Neural cell (in vitro differentiated cells): ENCODE measurements at regions not wholly inside any gene's neighbourhood (a gene's known extent, or its start where the extent isn't known, plus 50 kb on each side); places are given as distances from the start of the nearest gene placed in this dataset.

Source experiments
- H2AFZ ChIP-seq: fragments of 200-600, 300-800 bp; sonication (generic), shearing (Covaris generic); 2 replicates; pipeline ENCODE4 v1.6.0; 2014; ENCODE audit warnings: low read depth, mild to moderate bottlenecking, antibody characterized with exemption, low read length, moderate library complexity
- H3F3A ChIP-seq: fragments of 200-600 bp; shearing (Covaris generic); 2 replicates; pipeline ENCODE4 v1.6.1; 2016; ENCODE audit warnings: mild to moderate bottlenecking, moderate library complexity, mixed read lengths, antibody characterized with exemption, low read length; ENCODE audit not compliant: insufficient read depth, poor library complexity, severe bottlenecking
- H3K27ac ChIP-seq: fragments of 200-600, 300-800 bp; sonication (generic), shearing (Covaris generic); 2 replicates; pipeline ENCODE4 v1.5.1; 2014; ENCODE audit warnings: mild to moderate bottlenecking, low read length, moderate library complexity
- H3K27me3 ChIP-seq: fragments of 300-800, 200-600 bp; sonication (generic), shearing (Covaris generic); 2 replicates; pipeline ENCODE4 v1.6.0; 2014; ENCODE audit warnings: mild to moderate bottlenecking, low read depth, low read length, moderate library complexity; ENCODE audit not compliant: insufficient read depth
- H3K36me3 ChIP-seq: fragments of 300-800, 200-600 bp; sonication (generic), shearing (Covaris generic); 2 replicates; pipeline ENCODE4 v1.5.1; 2014; ENCODE audit warnings: mild to moderate bottlenecking, antibody characterized with exemption, low read length, moderate library complexity; ENCODE audit not compliant: insufficient read depth
- H3K4me2 ChIP-seq: fragments of 300-800, 200-600 bp; sonication (generic), shearing (Covaris generic); 2 replicates; pipeline ENCODE4 v1.6.0; 2014; ENCODE audit warnings: mild to moderate bottlenecking, low read length
- H3K4me3 ChIP-seq: fragments of 300-800, 200-600 bp; sonication (generic), shearing (Covaris generic); 2 replicates; pipeline ENCODE4 v1.5.1; 2014; ENCODE audit warnings: mild to moderate bottlenecking, low read length, moderate library complexity
- H3K79me2 ChIP-seq: fragments of 200-600 bp; shearing (Covaris generic); replicated peaks from 2 replicates; pipeline ENCODE4 v1.6.0; 2014; ENCODE audit warnings: mild to moderate bottlenecking, low read length, moderate library complexity; ENCODE audit not compliant: insufficient read depth
- H3K9ac ChIP-seq: fragments of 300-800, 200-600 bp; sonication (generic), shearing (Covaris generic); 2 replicates; pipeline ENCODE4 v1.6.1; 2016; ENCODE audit warnings: mild to moderate bottlenecking, low read length, mixed read lengths
- H3K9me2 ChIP-seq: fragments of 200-600 bp; shearing (Covaris generic); 2 replicates; pipeline ENCODE4 v1.6.1; 2016; ENCODE audit warnings: mild to moderate bottlenecking, low read length, mixed read lengths; ENCODE audit not compliant: insufficient read depth
- H3K9me3 ChIP-seq: fragments of 200-600, 300-800 bp; sonication (generic), shearing (Covaris generic); 2 replicates; pipeline ENCODE4 v1.6.1; 2016; ENCODE audit warnings: mild to moderate bottlenecking, mixed run types, low read length, moderate library complexity, mixed read lengths
- H4K20me1 ChIP-seq: fragments of 200-600 bp; shearing (Covaris generic); 2 replicates; pipeline ENCODE4 v1.6.1; 2016; ENCODE audit warnings: mild to moderate bottlenecking, mixed run types; ENCODE audit not compliant: insufficient read depth
- CTCF ChIP-seq: fragments of 450-650 bp; IDR thresholded peaks from 2 replicates; pipeline ENCODE4 v1.5.1; 2014; ENCODE audit warnings: antibody characterized with exemption, mild to moderate bottlenecking, moderate library complexity; ENCODE audit not compliant: poor library complexity, severe bottlenecking
- EP300 ChIP-seq: fragments of 450-650 bp; conservative IDR thresholded peaks from 2 replicates; pipeline ENCODE4 v1.6.1; 2014; ENCODE audit warnings: antibody characterized with exemption, mild to moderate bottlenecking, moderate library complexity; ENCODE audit not compliant: poor library complexity, severe bottlenecking
- EZH2 ChIP-seq: fragments of 200-600, 300-800 bp; shearing (Covaris generic), sonication (generic); IDR thresholded peaks from 2 replicates; pipeline ENCODE4 v1.6.1; 2014; ENCODE audit warnings: antibody characterized with exemption, low read length, borderline replicate concordance, mild to moderate bottlenecking; ENCODE audit not compliant: insufficient read depth, poor library complexity, severe bottlenecking
- MXI1 ChIP-seq: fragments of 450-650 bp; conservative IDR thresholded peaks from 2 replicates; pipeline ENCODE4 v1.6.1; 2014; ENCODE audit warnings: antibody characterized with exemption, mild to moderate bottlenecking; ENCODE audit not compliant: poor library complexity, severe bottlenecking
- POLR2AphosphoS5 ChIP-seq: IDR thresholded peaks from 2 replicates; pipeline ENCODE4 v1.6.1; 2012
- RAD21 ChIP-seq: fragments of 450-650 bp; conservative IDR thresholded peaks from 2 replicates; pipeline ENCODE4 v1.6.1; 2014; ENCODE audit warnings: antibody characterized with exemption, mild to moderate bottlenecking, moderate library complexity
- REST ChIP-seq: IDR thresholded peaks from 2 replicates; pipeline ENCODE4 v1.6.1; 2012; ENCODE audit warnings: borderline replicate concordance
- SMC3 ChIP-seq: fragments of 450-650 bp; conservative IDR thresholded peaks from 2 replicates; pipeline ENCODE4 v1.6.1; 2014; ENCODE audit warnings: antibody characterized with exemption, mild to moderate bottlenecking, moderate library complexity; ENCODE audit not compliant: poor library complexity
- TAF1 ChIP-seq: IDR thresholded peaks from 2 replicates; pipeline ENCODE4 v1.6.1; 2012; ENCODE audit warnings: low read depth

- no peak overlapping the region for H2AFZ ChIP-seq
- H3K27ac ChIP-seq = no peak overlapping the region
- H3K4me3 ChIP-seq = no peak overlapping the region
- H3K79me2 ChIP-seq = no peaks in the 10 kb centered on the region
- no peak overlapping the region for H3K4me2 ChIP-seq
- H3K9me3 ChIP-seq = no peaks in the 10 kb centered on the region
- no peaks in the 10 kb centered on the region for H4K20me1 ChIP-seq
- no peaks in the 10 kb centered on the region for H3K27me3 ChIP-seq
- TF ChIP-seq REST = no peak
- no peak for TF ChIP-seq MXI1
- no peak for TF ChIP-seq SMC3
- TF ChIP-seq TAF1 = no peak
- TF ChIP-seq CTCF = no peak
- TF ChIP-seq EZH2 = no peak
- TF ChIP-seq EP300 = no peak
- no peak for TF ChIP-seq POLR2AphosphoS5
- TF ChIP-seq RAD21 = no peak
- no peaks in the 10 kb centered on the region for H3F3A ChIP-seq
- H3K9ac ChIP-seq = no peak overlapping the region
- no peaks in the 10 kb centered on the region for H3K9me2 ChIP-seq
- no peaks in the 10 kb centered on the region for H3K36me3 ChIP-seq
These were observed 371.7 kb downstream of the SLITRK2 start for GRCh38 chrX:146189371-146189770.

- no peak overlapping the region for H2AFZ ChIP-seq
- H3K9ac ChIP-seq = no peak overlapping the region
- H3K9me2 ChIP-seq = no peaks in the 10 kb centered on the region
- no peaks in the 10 kb centered on the region for H3F3A ChIP-seq
- H3K79me2 ChIP-seq = no peaks in the 10 kb centered on the region
- no peaks in the 10 kb centered on the region for H4K20me1 ChIP-seq
- H3K9me3 ChIP-seq = no peaks in the 10 kb centered on the region
- H3K27me3 ChIP-seq = no peaks in the 10 kb centered on the region
- no peaks in the 10 kb centered on the region for H3K36me3 ChIP-seq
- H3K4me2 ChIP-seq = no peak overlapping the region
- no peak overlapping the region for H3K27ac ChIP-seq
- TF ChIP-seq TAF1 (no peak), EZH2 (no peak), RAD21 (no peak), SMC3 (no peak), MXI1 (no peak), CTCF (no peak), REST (no peak), POLR2AphosphoS5 (no peak), EP300 (no peak)
- no peak overlapping the region for H3K4me3 ChIP-seq
These were observed 391.2 kb downstream of the SLITRK2 start for GRCh38 chrX:146208821-146209220.
